Mucosa of stomach (tissue), 1 donor: ENCODE measurements at regions not wholly inside any gene's neighbourhood (a gene's known extent, or its start where the extent isn't known, plus 50 kb on each side); places are given as distances from the start of the nearest gene placed in this dataset.

Experiments used
- H3K27me3 ChIP-seq: one replicate; pipeline ENCODE4 v1.7.0; 2013; ENCODE audit warnings: mild to moderate bottlenecking, low read length; ENCODE audit not compliant: control insufficient read depth, insufficient read depth
- H3K36me3 ChIP-seq: one replicate; pipeline ENCODE4 v1.7.0; 2013; ENCODE audit warnings: low read length; ENCODE audit not compliant: control insufficient read depth, insufficient read depth
- H3K4me1 ChIP-seq: one replicate; pipeline ENCODE4 v1.7.0; 2013; ENCODE audit warnings: mild to moderate bottlenecking, low read length; ENCODE audit not compliant: control insufficient read depth, insufficient read depth
- H3K4me3 ChIP-seq: one replicate; pipeline ENCODE4 v1.7.0; 2013; ENCODE audit warnings: low read length
- H3K9ac ChIP-seq: one replicate; pipeline ENCODE4 v1.7.0; 2013; ENCODE audit warnings: mild to moderate bottlenecking, low read length, moderate library complexity
- H3K9me3 ChIP-seq: one replicate; pipeline ENCODE4 v1.7.0; 2013; ENCODE audit warnings: mild to moderate bottlenecking, low read length, moderate library complexity; ENCODE audit not compliant: control insufficient read depth
- donor health status: Pancreatic carcinoma.

DNA sequence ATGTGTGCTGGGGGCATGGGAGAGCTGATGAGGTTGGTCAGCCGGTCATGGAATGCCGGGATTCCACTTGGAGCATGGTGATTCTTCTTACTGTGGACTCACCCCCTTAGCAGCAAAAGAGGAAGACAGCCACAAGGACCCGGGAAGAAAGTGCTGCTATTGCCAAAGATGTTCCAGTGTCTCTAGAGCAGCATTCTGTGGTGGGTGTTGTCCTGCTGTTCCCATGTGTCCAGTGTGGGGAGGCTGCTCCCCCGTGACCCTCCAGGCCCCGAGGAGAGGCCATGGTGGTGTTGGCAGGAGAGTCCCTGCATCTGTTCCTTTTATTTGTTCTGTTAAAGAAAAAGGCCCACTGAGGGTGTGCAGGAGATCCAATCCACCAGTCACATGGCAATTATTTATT, 499.4 kb downstream of the RPS24 start:
- Histone ChIP-seq H3K27me3 (no peaks in the 10 kb centered on the region), H3K4me1 (peaks cover 11% of the 10 kb centered on the region)

DNA sequence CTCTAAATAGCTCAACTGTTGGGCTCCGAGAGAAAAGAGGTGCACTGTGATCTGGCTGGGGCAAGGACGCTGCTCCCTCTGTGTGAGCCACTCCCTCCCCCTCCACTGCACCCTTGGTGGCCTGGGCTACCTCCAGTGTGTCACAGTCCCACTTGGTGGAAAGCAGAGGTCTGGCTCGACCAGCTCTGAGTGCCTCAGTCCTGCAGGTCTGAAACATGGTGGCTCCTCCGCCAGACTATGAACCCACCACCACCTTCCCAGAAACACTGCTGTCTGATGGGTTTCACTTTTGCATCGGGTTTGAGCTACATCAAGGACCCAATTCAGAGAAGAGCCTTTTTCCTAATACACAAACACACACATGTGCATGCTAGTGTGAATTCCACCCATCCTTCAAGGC, 500.1 kb downstream of the RPS24 start:
- no peak overlapping the region for H3K9ac ChIP-seq
- peaks cover 11% of the 10 kb centered on the region for H3K4me1 ChIP-seq
- H3K9me3 ChIP-seq: no peaks in the 10 kb centered on the region
- H3K4me3 ChIP-seq: no peak overlapping the region
- no peaks in the 10 kb centered on the region for H3K36me3 ChIP-seq
- H3K27me3 ChIP-seq: no peaks in the 10 kb centered on the region

More for the DNA sequence above, 499.4 kb downstream of the RPS24 start:
- no peaks in the 10 kb centered on the region for H3K9me3 ChIP-seq
- no peaks in the 10 kb centered on the region for H3K36me3 ChIP-seq
- H3K4me3 ChIP-seq: no peak overlapping the region
- no peak overlapping the region for H3K9ac ChIP-seq

DNA sequence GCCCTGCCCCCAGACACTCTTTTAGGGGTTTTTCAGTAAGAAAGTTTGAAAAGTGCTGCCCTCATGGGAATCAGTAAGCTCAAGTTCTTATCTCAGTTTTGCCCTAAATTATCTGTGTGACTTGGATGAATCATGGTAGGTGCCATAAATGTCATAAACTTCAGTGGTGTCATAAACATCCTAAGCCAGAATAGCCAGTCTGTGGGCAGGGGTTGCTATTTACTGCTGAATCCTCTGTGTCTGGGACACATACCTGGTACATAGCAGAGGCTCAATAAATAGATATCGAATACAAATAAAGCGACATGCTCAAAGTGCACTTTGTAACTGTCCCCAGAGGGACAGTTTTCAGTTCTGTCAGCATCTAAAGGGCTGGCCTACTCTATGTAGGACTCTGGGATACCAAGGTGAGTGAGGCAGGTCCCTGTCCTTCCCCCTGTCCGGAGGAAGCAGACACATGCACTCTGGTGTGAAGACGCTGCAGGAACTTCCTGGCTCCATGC, 502.1 kb downstream of the RPS24 start:
- Histone ChIP-seq H3K4me1 (peaks cover 7% of the 10 kb centered on the region), H3K9me3 (no peaks in the 10 kb centered on the region), H3K27me3 (no peaks in the 10 kb centered on the region), H3K36me3 (no peaks in the 10 kb centered on the region), H3K4me3 (no peak overlapping the region), H3K9ac (no peak overlapping the region)

DNA sequence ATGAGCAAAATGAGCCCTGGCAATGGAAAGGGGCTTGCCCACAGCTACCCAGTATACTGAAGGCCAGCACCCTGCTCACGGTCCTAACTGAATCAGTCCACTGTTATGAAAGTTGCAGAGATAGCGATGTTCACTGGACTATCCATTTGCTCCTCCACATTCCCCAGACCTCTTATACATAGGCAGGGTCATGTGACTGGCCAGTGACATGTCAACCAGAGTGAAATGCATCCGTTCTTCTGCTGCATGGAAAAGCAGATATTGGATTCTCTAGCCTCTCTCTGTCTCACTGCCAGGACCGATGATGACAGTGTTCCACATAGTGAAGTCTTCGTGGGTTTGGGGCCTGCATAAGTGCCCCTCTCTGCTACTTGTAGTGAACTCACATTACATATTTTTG, 503.4 kb downstream of the RPS24 start:
- Histone ChIP-seq H3K9me3 (no peaks in the 10 kb centered on the region), H3K4me3 (no peak overlapping the region)

DNA sequence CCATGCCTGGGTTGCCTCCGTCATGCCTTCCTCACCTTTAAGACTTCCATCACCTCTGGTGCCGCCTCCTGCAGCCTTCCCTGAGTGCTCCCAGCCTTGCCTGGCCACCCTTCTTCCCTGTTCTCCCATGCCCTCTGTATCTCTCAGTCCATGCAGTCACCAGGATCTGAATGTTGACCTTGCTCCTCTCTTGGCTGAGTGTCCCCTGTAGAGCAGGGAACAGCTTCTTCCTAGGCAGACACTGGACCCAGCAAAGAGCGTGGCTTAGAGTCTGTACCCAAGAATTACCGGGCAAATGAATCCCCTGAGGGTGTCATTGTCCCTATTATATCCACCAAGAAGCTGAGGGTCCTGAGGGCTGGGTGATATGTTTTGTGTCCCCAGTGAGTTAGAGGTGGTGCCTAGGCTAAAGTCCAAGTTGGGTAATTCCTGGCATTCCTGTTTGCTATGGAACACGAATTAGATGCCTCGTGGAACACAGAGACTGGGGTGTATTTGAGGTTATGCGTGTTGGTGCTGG, 505.6 kb downstream of the RPS24 start:
- peaks cover 10% of the 10 kb centered on the region for H3K4me1 ChIP-seq
- no peak overlapping the region for H3K4me3 ChIP-seq
- no peak overlapping the region for H3K9ac ChIP-seq
- H3K36me3 ChIP-seq: no peaks in the 10 kb centered on the region
- no peaks in the 10 kb centered on the region for H3K9me3 ChIP-seq
- no peaks in the 10 kb centered on the region for H3K27me3 ChIP-seq

More for the DNA sequence above, 503.4 kb downstream of the RPS24 start:
- no peaks in the 10 kb centered on the region for H3K4me1 ChIP-seq
- no peak overlapping the region for H3K9ac ChIP-seq
- no peaks in the 10 kb centered on the region for H3K36me3 ChIP-seq
- no peaks in the 10 kb centered on the region for H3K27me3 ChIP-seq

DNA sequence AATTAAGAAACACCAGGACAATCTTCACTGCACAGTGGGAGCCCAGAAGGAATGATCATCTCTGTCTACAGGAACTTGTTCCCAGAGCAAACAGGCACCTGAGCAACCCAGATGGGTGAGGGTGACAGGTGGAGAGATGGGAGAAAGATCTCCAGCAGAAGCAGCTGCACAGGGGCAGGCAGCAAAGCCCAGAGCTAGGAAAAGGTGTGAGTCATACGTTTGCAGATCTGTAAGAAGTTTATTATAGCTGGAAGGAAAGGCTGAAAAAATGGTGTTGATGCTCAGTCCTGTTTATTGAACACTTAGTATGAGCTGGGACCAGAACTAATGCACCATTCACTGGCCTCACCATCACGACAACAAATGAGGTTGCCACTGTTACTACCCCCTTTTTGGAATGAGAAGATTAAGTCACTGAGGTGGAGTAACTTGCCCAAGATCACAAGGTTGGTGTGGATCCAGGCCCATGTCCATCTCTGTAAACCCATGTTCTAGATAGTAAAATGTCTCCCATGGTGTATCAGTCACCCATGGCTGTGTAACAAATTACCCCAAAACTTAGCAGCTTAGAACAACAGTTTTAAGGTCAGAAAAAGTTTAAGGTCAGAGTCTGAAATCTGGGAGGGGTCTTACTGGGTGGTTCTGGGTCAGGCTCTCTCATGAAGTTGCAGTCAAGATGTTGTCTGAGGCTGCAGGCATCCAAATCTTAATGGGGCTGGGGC, 506.9 kb downstream of the RPS24 start:
- Histone ChIP-seq H3K9ac (no peak overlapping the region), H3K9me3 (no peaks in the 10 kb centered on the region), H3K4me1 (peaks cover 10% of the 10 kb centered on the region), H3K27me3 (no peaks in the 10 kb centered on the region), H3K36me3 (no peaks in the 10 kb centered on the region), H3K4me3 (no peak overlapping the region)

DNA sequence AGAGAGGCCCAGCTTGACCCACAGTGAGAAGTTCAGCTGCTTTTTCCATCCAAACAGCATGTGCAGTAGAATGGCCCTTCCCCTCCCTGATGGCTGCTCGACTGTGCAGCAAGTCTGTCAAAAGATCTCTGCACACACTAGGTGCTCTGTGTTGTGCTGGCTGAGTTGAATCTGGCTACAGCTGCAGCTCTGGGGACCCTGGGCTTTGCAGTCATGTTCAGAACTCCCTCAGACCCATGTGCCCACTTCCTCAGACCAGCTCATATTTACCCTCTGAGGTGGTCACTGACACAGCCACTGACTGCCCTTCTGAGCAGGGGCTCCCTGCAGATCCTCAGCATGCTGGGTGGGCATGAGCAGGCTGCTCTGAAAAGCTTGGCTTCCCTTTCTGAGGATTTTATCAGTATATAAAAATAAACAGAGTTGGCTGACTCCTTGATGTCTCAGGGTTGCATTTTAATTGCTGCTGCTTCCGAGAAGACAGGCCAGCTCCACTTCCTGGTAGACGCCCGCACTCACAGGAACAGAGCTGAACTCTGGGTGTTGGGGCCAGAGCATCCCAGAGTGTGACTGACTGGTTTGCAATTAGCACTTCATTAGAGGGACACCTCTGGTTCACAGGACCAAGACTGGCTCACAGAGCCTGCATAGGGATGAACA, 507.9 kb downstream of the RPS24 start:
- no peak overlapping the region for H3K9ac ChIP-seq
- no peaks in the 10 kb centered on the region for H3K9me3 ChIP-seq
- peaks cover 10% of the 10 kb centered on the region for H3K4me1 ChIP-seq
- H3K36me3 ChIP-seq: no peaks in the 10 kb centered on the region
- H3K4me3 ChIP-seq: no peak overlapping the region
- no peaks in the 10 kb centered on the region for H3K27me3 ChIP-seq

DNA sequence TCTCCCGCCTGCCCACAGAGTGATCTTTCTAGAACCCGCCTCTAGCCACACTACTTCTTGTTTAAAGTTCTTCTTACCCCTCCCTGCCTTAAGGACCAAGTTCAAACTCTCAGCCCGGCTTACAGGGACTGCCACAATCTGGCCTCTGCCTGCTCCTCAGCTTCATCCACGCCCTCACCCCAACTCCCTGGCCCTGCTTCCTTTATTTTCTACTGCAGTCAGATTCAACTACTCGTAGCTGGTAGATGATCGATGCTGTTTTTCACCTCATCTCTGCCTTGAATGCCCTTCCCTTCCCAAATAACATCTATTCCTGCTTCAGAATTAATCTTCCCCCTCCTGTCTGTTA, 508.5 kb downstream of the RPS24 start:
- Histone ChIP-seq H3K36me3 (no peaks in the 10 kb centered on the region), H3K27me3 (no peaks in the 10 kb centered on the region), H3K9ac (no peak overlapping the region), H3K9me3 (no peaks in the 10 kb centered on the region), H3K4me1 (peaks cover 10% of the 10 kb centered on the region), H3K4me3 (no peak overlapping the region)

DNA sequence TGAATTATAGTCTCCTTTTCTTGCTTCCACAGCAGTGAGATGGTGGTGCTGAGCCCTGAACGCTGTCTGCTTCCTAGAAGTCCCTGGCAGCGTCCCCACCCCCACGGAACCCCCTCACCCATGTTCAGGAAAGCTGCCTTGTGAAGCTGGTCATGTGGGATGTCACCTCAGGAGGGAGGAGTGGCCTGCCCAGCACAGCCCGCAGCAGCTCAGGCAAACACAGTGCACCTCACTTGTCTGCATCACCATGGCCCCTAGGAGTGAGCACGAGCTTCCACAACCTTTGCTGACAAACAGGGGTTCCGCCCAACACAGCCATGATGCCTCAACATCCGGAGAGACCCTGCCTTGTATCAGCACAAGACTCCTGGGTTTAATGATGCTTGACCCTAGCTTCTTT, 508.9 kb downstream of the RPS24 start:
- Histone ChIP-seq H3K27me3 (no peaks in the 10 kb centered on the region), H3K36me3 (no peaks in the 10 kb centered on the region), H3K4me1 (peaks cover 10% of the 10 kb centered on the region), H3K9me3 (no peaks in the 10 kb centered on the region), H3K9ac (no peak overlapping the region), H3K4me3 (no peak overlapping the region)

DNA sequence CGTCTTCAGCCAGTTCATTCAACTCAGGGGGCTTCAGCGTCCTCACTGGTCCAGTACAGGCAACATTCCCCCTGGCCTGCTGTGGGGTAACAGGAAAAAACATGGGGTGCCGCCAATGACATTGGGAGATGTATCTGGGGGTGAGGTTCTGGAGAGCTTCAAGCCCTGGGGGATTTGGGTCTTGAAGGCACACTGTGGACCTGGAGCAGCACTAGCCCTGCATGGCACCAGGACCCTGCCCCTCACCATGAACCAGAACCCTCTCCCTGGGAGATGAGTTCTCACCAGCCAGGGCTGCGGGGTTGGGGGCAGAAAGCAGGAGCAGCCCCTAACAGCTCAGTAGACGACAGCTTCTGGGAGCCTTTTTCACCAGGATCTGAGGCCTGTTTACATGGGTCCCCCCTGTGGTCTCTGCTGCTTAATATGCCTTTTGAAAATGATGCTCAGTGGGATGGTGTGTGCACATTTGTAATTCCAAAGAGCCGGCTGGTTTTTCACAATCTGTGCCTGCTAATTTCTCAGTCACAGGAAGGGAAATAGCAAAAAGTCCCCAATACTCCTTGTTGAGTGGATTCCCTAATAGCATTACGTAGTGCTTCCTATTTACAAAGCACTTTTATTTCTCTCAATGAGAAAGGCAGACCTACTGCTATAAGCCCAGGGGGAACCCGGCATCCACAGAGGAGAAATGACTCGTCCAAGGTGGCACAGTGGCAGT, 509.5 kb downstream of the RPS24 start:
- Histone ChIP-seq H3K9ac (no peak overlapping the region), H3K4me3 (no peak overlapping the region), H3K9me3 (no peaks in the 10 kb centered on the region), H3K4me1 (peaks cover 10% of the 10 kb centered on the region), H3K27me3 (no peaks in the 10 kb centered on the region), H3K36me3 (no peaks in the 10 kb centered on the region)

DNA sequence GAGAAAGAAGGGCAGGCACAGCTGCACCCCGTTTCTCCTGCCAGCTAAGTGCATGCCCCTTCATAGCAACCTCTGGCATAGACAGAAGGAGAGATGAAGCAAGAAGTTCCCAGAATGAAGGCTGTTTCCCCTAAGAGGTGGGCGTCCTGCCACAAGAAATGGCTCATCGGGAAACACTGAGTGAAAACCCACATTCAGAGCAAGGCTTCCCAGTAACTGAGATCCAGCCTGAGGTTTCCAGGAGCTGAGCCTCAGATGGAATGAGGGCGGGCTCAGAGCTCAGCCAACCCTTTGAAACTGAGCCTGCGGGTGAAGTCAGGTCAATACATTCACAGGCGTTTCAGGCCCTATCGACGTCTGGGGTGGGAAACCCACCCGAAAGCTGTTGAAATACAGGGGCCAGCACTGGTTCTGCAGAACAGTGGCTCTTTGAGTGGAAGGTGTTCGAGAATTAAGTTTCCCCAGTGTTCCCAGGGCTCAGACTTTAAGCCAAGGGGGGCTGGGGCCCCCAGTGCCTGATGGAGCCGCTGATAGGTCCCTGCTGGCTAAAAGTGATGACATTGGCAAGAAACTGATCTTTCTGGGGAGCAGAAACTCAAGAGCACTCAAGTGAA, 510.2 kb downstream of the RPS24 start:
- Histone ChIP-seq H3K9ac (no peak overlapping the region), H3K36me3 (no peaks in the 10 kb centered on the region), H3K4me1 (peaks cover 10% of the 10 kb centered on the region), H3K4me3 (no peak overlapping the region), H3K27me3 (no peaks in the 10 kb centered on the region), H3K9me3 (no peaks in the 10 kb centered on the region)
